ENCODE measurements at regions not wholly inside any gene's neighbourhood (a gene's known extent, or its start where the extent isn't known, plus 50 kb on each side); places are given as distances from the start of the nearest gene placed in this dataset.
A peak's percentile ranks its signal among the peaks of the same experiment; 100 is the strongest.
"Not testable (repeated sequence)": the region's sequence is repeated elsewhere in the genome, so short reads cannot be mapped to it uniquely, and the experiment has no call there.

- H3K4me3 Mint-ChIP-seq: no peak overlapping the region
- ChIA-PET POLR2A (no interaction called here), CTCF (no interaction called here)
- H3K4me3 ChIP-seq (ENCODE audit: low read length): no peak overlapping the region
- TF ChIP-seq CTCF (IDR thresholded peaks at IDR 0.05): no peak
- DNase-seq (no peak), ATAC-seq (ENCODE audit: poor library complexity) (no peak)
- peaks cover 5% of the 10 kb centered on the region for H3K36me3 Mint-ChIP-seq (ENCODE audit: low read depth)
- H3K27me3 Mint-ChIP-seq: no peaks in the 10 kb centered on the region
- no peaks in the 10 kb centered on the region for H3K4me1 ChIP-seq (ENCODE audit: insufficient read depth, low read length)
- no peak overlapping the region for H3K27ac Mint-ChIP-seq
- H3K27ac ChIP-seq (ENCODE audit: low read depth in 1 of 2, low read length in 2 of 2): no peak overlapping the region
- peaks cover 18% of the 10 kb centered on the region for H3K9me3 Mint-ChIP-seq
- no peaks in the 10 kb centered on the region for H3K36me3 ChIP-seq (ENCODE audit: insufficient read depth, low read length)
- peaks cover 0 to 8% of the 10 kb centered on the region in 2 experiments for H3K27me3 ChIP-seq (ENCODE audit: control insufficient read depth in 1 of 2, insufficient read depth in 2 of 2, low read length in 2 of 2)
- H3K9me3 ChIP-seq (ENCODE audit: control insufficient read depth in 1 of 2, insufficient read depth in 1 of 2, low read length in 2 of 2): peaks cover 7 to 14% of the 10 kb centered on the region in 2 experiments
- intact Hi-C loops (cut with DNase I, micrococcal nuclease): no loop called here
- H3K4me1 Mint-ChIP-seq (ENCODE audit: low read depth): no peaks in the 10 kb centered on the region
Measured at GRCh38 chr9:38171926-38172325, 102.9 kb upstream of the SHB start.

GRCh38 chr9:38171538-38171884 lies 102.5 kb upstream of the SHB start:
- Mint-ChIP-seq H3K9me3 (peaks cover 18% of the 10 kb centered on the region), H3K36me3 (ENCODE audit: low read depth) (peaks cover 5% of the 10 kb centered on the region), H3K4me1 (ENCODE audit: low read depth) (no peaks in the 10 kb centered on the region), H3K4me3 (no peak overlapping the region), H3K27me3 (no peaks in the 10 kb centered on the region), H3K27ac (no peak overlapping the region)
- intact Hi-C loops (cut with DNase I, micrococcal nuclease): no loop called here
- no peak for ATAC-seq (ENCODE audit: poor library complexity)
- H3K9me3 ChIP-seq (ENCODE audit: control insufficient read depth in 1 of 2, insufficient read depth in 1 of 2, low read length in 2 of 2): peaks cover 7 to 14% of the 10 kb centered on the region in 2 experiments
- DNase-seq: no peak
- no peaks in the 10 kb centered on the region for H3K4me1 ChIP-seq (ENCODE audit: insufficient read depth, low read length)
- no peak for TF ChIP-seq CTCF (IDR thresholded peaks at IDR 0.05)
- no peak overlapping the region for H3K27ac ChIP-seq (ENCODE audit: low read depth in 1 of 2, low read length in 2 of 2)
- H3K4me3 ChIP-seq (ENCODE audit: low read length): no peak overlapping the region
- no peaks in the 10 kb centered on the region for H3K36me3 ChIP-seq (ENCODE audit: insufficient read depth, low read length)
- ChIA-PET CTCF (no interaction called here), POLR2A (no interaction called here)
- peaks cover 0 to 8% of the 10 kb centered on the region in 2 experiments for H3K27me3 ChIP-seq (ENCODE audit: control insufficient read depth in 1 of 2, insufficient read depth in 2 of 2, low read length in 2 of 2)

- H3K4me3 ChIP-seq (ENCODE audit: low read length); H3K27me3 Mint-ChIP-seq; H3K4me1 ChIP-seq (ENCODE audit: insufficient read depth, low read length); CTCF ChIA-PET; intact Hi-C loops (cut with DNase I, micrococcal nuclease); H3K27ac ChIP-seq (ENCODE audit: low read depth in 1 of 2, low read length in 2 of 2); ATAC-seq (ENCODE audit: poor library complexity); H3K4me1 Mint-ChIP-seq (ENCODE audit: low read depth); H3K27me3 ChIP-seq (ENCODE audit: control insufficient read depth in 1 of 2, insufficient read depth in 2 of 2, low read length in 2 of 2); H3K36me3 Mint-ChIP-seq (ENCODE audit: low read depth); H3K4me3 Mint-ChIP-seq; POLR2A ChIA-PET; H3K36me3 ChIP-seq (ENCODE audit: insufficient read depth, low read length); H3K27ac Mint-ChIP-seq: not testable (repeated sequence)
- peaks cover 18% of the 10 kb centered on the region for H3K9me3 Mint-ChIP-seq
- peak in 1 of 14 experiments; percentile 7 for DNase-seq
- peaks cover 7 to 14% of the 10 kb centered on the region in 2 experiments for H3K9me3 ChIP-seq (ENCODE audit: control insufficient read depth in 1 of 2, insufficient read depth in 1 of 2, low read length in 2 of 2)
Measured at GRCh38 chr9:38170763-38171537, 101.9 kb upstream of the SHB start.

GRCh38 chr9:38170155-38170554 lies 101.1 kb upstream of the SHB start:
- H3K27ac Mint-ChIP-seq; H3K4me1 ChIP-seq (ENCODE audit: insufficient read depth, low read length); H3K4me3 ChIP-seq (ENCODE audit: low read length); H3K27ac ChIP-seq (ENCODE audit: low read depth in 1 of 2, low read length in 2 of 2); H3K27me3 Mint-ChIP-seq; H3K27me3 ChIP-seq (ENCODE audit: control insufficient read depth in 1 of 2, insufficient read depth in 2 of 2, low read length in 2 of 2); CTCF ChIA-PET; H3K36me3 ChIP-seq (ENCODE audit: insufficient read depth, low read length); ATAC-seq (ENCODE audit: poor library complexity); DNase-seq; H3K36me3 Mint-ChIP-seq (ENCODE audit: low read depth); H3K4me3 Mint-ChIP-seq; POLR2A ChIA-PET; intact Hi-C loops (cut with DNase I, micrococcal nuclease); H3K4me1 Mint-ChIP-seq (ENCODE audit: low read depth): not testable (repeated sequence)
- peaks cover 7 to 14% of the 10 kb centered on the region in 2 experiments for H3K9me3 ChIP-seq (ENCODE audit: control insufficient read depth in 1 of 2, insufficient read depth in 1 of 2, low read length in 2 of 2)
- H3K9me3 Mint-ChIP-seq: peaks cover 18% of the 10 kb centered on the region
